C4-2B (cell line): ENCODE measurements at regions not wholly inside any gene's neighbourhood (a gene's known extent, or its start where the extent isn't known, plus 50 kb on each side); places are given as distances from the start of the nearest gene placed in this dataset.

Source experiments
- CTCF ChIP-seq: fragments of 450-650 bp; conservative IDR thresholded peaks from 2 replicates; pipeline ENCODE4 v1.5.1; 2017; ENCODE audit warnings: mild to moderate bottlenecking
- ZFX ChIP-seq: fragments of 450-650 bp; IDR thresholded peaks from 2 replicates; pipeline ENCODE4 v1.6.1; 2017

- TF ChIP-seq CTCF = no peak
- no peak for TF ChIP-seq ZFX
Observed at GRCh38 chr11:97943493-97943892, 1077.3 kb upstream of the CNTN5 start.
